Mesendoderm (in vitro differentiated cells): ENCODE measurements at regions not wholly inside any gene's neighbourhood (a gene's known extent, or its start where the extent isn't known, plus 50 kb on each side); places are given as distances from the start of the nearest gene placed in this dataset.
"Not testable (repeated sequence)": the region's sequence is repeated elsewhere in the genome, so short reads cannot be mapped to it uniquely, and the experiment has no call there.

Experiments used
- DNase-seq: peaks from one replicate; pipeline ENCODE4 v3.0.0; 2013
- H2AK5ac ChIP-seq: 2 replicates; pipeline ENCODE4 v1.6.1; 2013; ENCODE audit warnings: low read length, inconsistent platforms
- H2BK120ac ChIP-seq: 2 replicates; pipeline ENCODE4 v1.6.1; 2013; ENCODE audit warnings: low read depth, mild to moderate bottlenecking, low read length, moderate library complexity, mixed read lengths
- H2BK15ac ChIP-seq: replicated peaks from 2 replicates; pipeline ENCODE4 v1.6.1; 2013; ENCODE audit warnings: low read depth, mild to moderate bottlenecking, moderate library complexity
- H2BK5ac ChIP-seq: 2 replicates; pipeline ENCODE4 v1.6.1; 2013; ENCODE audit warnings: low read length, inconsistent platforms
- H3K18ac ChIP-seq: 2 replicates; pipeline ENCODE4 v1.6.1; 2013; ENCODE audit warnings: mild to moderate bottlenecking, low read length, mixed read lengths
- H3K23ac ChIP-seq: one replicate; pipeline ENCODE4 v1.6.1; 2013; ENCODE audit warnings: low read length
- H3K27ac ChIP-seq: 2 replicates; pipeline ENCODE4 v1.5.1; 2013; ENCODE audit warnings: low read depth, mild to moderate bottlenecking, inconsistent platforms, low read length, moderate library complexity
- H3K27me3 ChIP-seq: 2 replicates; pipeline ENCODE4 v1.6.1; 2013; ENCODE audit warnings: low read length, control low read depth, mild to moderate bottlenecking, inconsistent platforms; ENCODE audit not compliant: insufficient read depth, poor library complexity
- H3K36me3 ChIP-seq: 2 replicates; pipeline ENCODE4 v1.6.1; 2013; ENCODE audit warnings: low read length, inconsistent platforms; ENCODE audit not compliant: control insufficient read depth, insufficient read depth
- H3K4ac ChIP-seq: one replicate; pipeline ENCODE4 v1.6.1; 2013; ENCODE audit warnings: low read depth, mild to moderate bottlenecking, low read length, moderate library complexity
- H3K4me1 ChIP-seq: 2 replicates; pipeline ENCODE4 v1.6.1; 2013; ENCODE audit warnings: low read depth, low read length, inconsistent platforms; ENCODE audit not compliant: control insufficient read depth
- H3K4me2 ChIP-seq: 2 replicates; pipeline ENCODE4 v1.6.1; 2013; ENCODE audit warnings: low read length
- H3K4me3 ChIP-seq: 2 replicates; pipeline ENCODE4 v1.5.1; 2013; ENCODE audit warnings: mild to moderate bottlenecking, low read length
- H3K56ac ChIP-seq: one replicate; pipeline ENCODE4 v1.6.1; 2013; ENCODE audit warnings: low read length
- H3K79me1 ChIP-seq: 2 replicates; pipeline ENCODE4 v1.6.1; 2013; ENCODE audit warnings: low read length, inconsistent platforms
- H3K79me2 ChIP-seq: 2 replicates; pipeline ENCODE4 v1.6.1; 2013; ENCODE audit warnings: mild to moderate bottlenecking, low read length; ENCODE audit not compliant: control insufficient read depth, insufficient read depth
- H3K9ac ChIP-seq: 2 replicates; pipeline ENCODE4 v1.6.1; 2013; ENCODE audit warnings: low read length, inconsistent platforms
- H4K5ac ChIP-seq: one replicate; pipeline ENCODE4 v1.6.1; 2013; ENCODE audit warnings: low read length
- H4K8ac ChIP-seq: one replicate; pipeline ENCODE4 v1.6.1; 2013; ENCODE audit warnings: low read depth, mild to moderate bottlenecking, control low read depth, low read length, moderate library complexity
- WGBS: extraction: QIAGEN DNeasy Blood & Tissue Kit; methylation state at CpG from one replicate; pipeline ENCODE4 v1.1.7; 2013; ENCODE audit warnings: low lambda C conversion rate, missing lambda C conversion rate; ENCODE audit not compliant: insufficient coverage; ENCODE audit errors: extremely low coverage; 5-methylcytosine and 5-hydroxymethylcytosine counted together

DNA sequence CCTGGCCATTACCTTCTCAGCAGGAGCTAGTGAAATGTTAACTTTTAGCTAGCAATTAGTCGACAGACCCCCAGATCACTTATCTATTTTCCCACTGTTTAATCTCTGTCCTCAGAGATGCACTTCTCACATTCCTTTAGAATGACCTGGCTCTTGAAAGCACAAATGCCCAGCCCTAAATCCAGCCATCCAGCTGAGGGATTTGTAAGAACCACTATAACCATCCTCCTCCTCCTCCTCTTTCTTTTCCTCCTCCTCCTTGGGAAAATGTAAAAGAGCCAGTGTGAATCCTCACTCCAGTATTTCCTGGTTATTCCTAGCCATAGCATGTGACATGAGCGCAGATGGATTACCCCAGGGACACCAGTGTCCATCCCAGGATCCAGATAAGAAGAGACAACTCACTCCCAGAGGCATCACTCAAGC is 124.3 kb downstream of the ENC1 start:
- Histone ChIP-seq H3K9ac (no peak overlapping the region), H3K23ac (no peak overlapping the region), H3K36me3 (no peaks in the 10 kb centered on the region), H2BK120ac (no peak overlapping the region), H3K56ac (no peak overlapping the region), H3K18ac (no peak overlapping the region), H3K4me2 (no peak overlapping the region), H4K5ac (no peak overlapping the region), H2BK15ac (no peak overlapping the region), H3K79me2 (no peaks in the 10 kb centered on the region), H4K8ac (no peak overlapping the region), H3K27ac (no peak overlapping the region), H3K4ac (no peak overlapping the region), H2BK5ac (no peak overlapping the region), H2AK5ac (no peak overlapping the region), H3K4me3 (no peak overlapping the region), H3K27me3 (no peaks in the 10 kb centered on the region), H3K79me1 (no peaks in the 10 kb centered on the region), H3K4me1 (peaks cover 7% of the 10 kb centered on the region)
- WGBS: no CpG with 5 or more reads among the region's 2 CpGs
- peak; percentile 99 for DNase-seq

DNA sequence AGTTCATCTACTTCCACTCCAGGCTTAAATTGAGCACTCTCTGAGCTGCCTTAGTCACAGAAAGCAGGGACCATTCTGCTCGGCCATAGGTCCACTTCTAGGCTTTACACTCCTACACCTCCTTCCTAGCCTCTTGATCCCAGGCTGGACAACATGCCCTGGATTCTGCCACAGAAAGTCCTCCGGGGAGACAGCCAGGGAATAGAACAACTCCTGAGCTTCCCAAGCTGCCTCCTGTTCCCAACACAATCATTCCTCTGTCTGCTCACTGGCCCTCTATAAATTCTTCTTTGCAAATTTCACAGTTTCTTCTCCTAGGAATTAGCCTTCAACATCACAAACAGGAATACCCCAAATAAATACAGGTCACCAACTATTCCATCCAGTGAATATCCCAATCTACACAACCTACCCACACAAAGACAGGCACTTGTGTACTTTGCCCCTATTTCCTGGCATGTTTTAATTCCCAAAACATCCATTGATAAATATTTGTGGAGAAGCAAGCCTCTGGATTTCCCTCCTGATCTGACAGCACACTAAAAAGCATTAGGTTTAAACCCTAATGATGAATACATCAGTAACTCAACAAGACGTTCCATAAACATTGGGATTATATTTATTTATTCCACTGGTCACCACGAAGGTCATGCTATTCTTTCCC is 125.5 kb downstream of the ENC1 start:
- Histone ChIP-seq H3K27ac (no peak overlapping the region), H3K4me2 (no peak overlapping the region), H2AK5ac (peak overlapping the region; percentile 47), H3K79me2 (no peaks in the 10 kb centered on the region), H3K27me3 (no peaks in the 10 kb centered on the region), H3K79me1 (no peaks in the 10 kb centered on the region), H4K8ac (no peak overlapping the region), H3K56ac (peak overlapping the region; percentile 9), H2BK15ac (no peak overlapping the region), H3K9ac (no peak overlapping the region), H3K23ac (no peak overlapping the region), H3K18ac (peak overlapping the region; percentile 78), H3K36me3 (no peaks in the 10 kb centered on the region), H3K4me3 (no peak overlapping the region), H4K5ac (no peak overlapping the region), H2BK120ac (peak overlapping the region; percentile 64), H2BK5ac (peak overlapping the region; percentile 26), H3K4me1 (peaks cover 7% of the 10 kb centered on the region), H3K4ac (peak overlapping the region; percentile 85)
- no CpG with 5 or more reads among the region's 4 CpGs for WGBS
- DNase-seq: no peak

DNA sequence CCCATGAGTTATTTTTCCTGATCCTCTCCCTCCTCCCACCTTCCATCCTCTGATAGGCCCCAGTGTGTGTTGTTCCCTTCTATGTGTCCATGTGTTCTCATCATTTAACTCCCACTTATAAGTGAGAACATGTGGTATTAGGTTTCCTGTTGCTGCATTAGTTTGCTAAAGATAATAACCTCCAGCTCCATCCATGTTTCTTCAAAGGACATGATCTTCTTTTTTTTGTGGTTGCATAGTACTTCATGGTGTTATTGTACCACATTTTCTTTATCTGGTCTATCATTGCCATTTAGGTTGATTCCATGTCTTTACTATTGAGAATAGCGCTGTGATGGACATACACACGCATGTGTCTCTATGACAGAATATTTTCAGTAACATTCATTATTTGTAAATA is 128.8 kb downstream of the ENC1 start:
- H4K5ac ChIP-seq, H2BK15ac ChIP-seq, H3K27me3 ChIP-seq, H3K79me2 ChIP-seq, H3K56ac ChIP-seq, H3K79me1 ChIP-seq, H2BK5ac ChIP-seq, H3K36me3 ChIP-seq, H3K4me2 ChIP-seq, H3K27ac ChIP-seq, DNase-seq, H4K8ac ChIP-seq, H3K4me1 ChIP-seq, H3K4me3 ChIP-seq, H3K4ac ChIP-seq, H3K18ac ChIP-seq, H2AK5ac ChIP-seq, H3K23ac ChIP-seq, H3K9ac ChIP-seq, H2BK120ac ChIP-seq: not testable (repeated sequence)
- no CpG with 5 or more reads among the region's 2 CpGs for WGBS

GRCh38 chr5:74510476-74511075 is 130.0 kb downstream of the ENC1 start:
- H2BK120ac ChIP-seq: no peak overlapping the region
- no peak overlapping the region for H3K27ac ChIP-seq
- no peak overlapping the region for H3K18ac ChIP-seq
- no peak overlapping the region for H3K4ac ChIP-seq
- no peak overlapping the region for H3K4me2 ChIP-seq
- H3K9ac ChIP-seq: no peak overlapping the region
- no peak overlapping the region for H3K23ac ChIP-seq
- H2AK5ac ChIP-seq: no peak overlapping the region
- H4K5ac ChIP-seq: no peak overlapping the region
- H3K4me1 ChIP-seq: peaks cover 4% of the 10 kb centered on the region
- no peak overlapping the region for H4K8ac ChIP-seq
- no peak overlapping the region for H3K4me3 ChIP-seq
- peaks cover 1% of the 10 kb centered on the region for H3K27me3 ChIP-seq
- no peaks in the 10 kb centered on the region for H3K36me3 ChIP-seq
- no peak overlapping the region for H2BK15ac ChIP-seq
- H3K79me2 ChIP-seq: no peaks in the 10 kb centered on the region
- H2BK5ac ChIP-seq: no peak overlapping the region
- no peaks in the 10 kb centered on the region for H3K79me1 ChIP-seq
- no peak for DNase-seq
- no peak overlapping the region for H3K56ac ChIP-seq
- no CpG with 5 or more reads among the region's 1 CpG for WGBS

DNA sequence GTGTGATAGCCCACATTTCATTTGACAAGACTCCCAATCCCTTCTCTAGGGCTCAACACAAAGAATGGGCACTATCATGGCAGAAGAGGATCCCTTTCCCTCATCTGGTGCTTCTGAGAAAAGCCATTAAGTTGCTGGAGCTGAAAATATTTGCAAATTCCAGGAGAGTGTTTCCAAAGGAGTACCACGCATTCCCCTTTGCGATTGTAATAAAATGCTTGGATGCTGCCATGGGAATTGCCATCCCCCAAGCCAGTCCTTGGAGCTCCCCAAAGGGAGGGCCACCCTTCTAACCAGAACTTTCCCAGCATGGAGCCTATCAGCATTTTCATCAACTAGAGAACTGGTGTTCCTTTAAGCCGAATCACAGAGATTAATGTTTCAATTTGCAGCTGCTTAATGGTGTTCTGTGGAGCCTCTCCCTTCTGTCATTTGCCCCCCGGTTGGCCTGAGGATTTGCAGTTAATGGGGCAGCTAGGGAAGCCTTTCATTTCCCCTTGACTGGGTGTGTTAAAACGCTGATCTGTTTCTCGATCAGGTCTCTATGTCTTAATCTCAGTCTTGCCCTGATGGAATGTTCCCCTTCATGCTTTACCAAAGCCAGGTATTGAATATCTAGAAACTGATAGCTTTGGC is 133.0 kb downstream of the ENC1 start:
- Histone ChIP-seq H3K4me3 (no peak overlapping the region), H2AK5ac (no peak overlapping the region), H3K27me3 (peaks cover 1% of the 10 kb centered on the region), H2BK120ac (no peak overlapping the region), H4K8ac (no peak overlapping the region), H2BK15ac (no peak overlapping the region), H3K56ac (no peak overlapping the region), H3K79me1 (no peaks in the 10 kb centered on the region), H3K4me1 (peaks cover 2% of the 10 kb centered on the region), H3K23ac (no peak overlapping the region), H3K36me3 (no peaks in the 10 kb centered on the region), H3K79me2 (no peaks in the 10 kb centered on the region), H3K9ac (no peak overlapping the region), H3K4ac (peak overlapping the region; percentile 70), H3K27ac (no peak overlapping the region), H2BK5ac (no peak overlapping the region), H4K5ac (no peak overlapping the region), H3K18ac (peak overlapping the region; percentile 47), H3K4me2 (no peak overlapping the region)
- DNase-seq: peak; percentile 89
- no CpG with 5 or more reads among the region's 6 CpGs for WGBS
